GDM1 (cell line): ENCODE measurements at regions not wholly inside any gene's neighbourhood (a gene's known extent, or its start where the extent isn't known, plus 50 kb on each side); places are given as distances from the start of the nearest gene placed in this dataset.
"Not testable (repeated sequence)": the region's sequence is repeated elsewhere in the genome, so short reads cannot be mapped to it uniquely, and the experiment has no call there.

Source experiments
- DNase-seq: peaks from one replicate; lab custom pipeline; 2025; lab: John Stamatoyannopoulos, UW

GRCh38 chr17:53330756-53331155 lies 492.0 kb upstream of the KIF2B start:
- no peak for DNase-seq

GRCh38 chr17:53321651-53322050 lies 501.1 kb upstream of the KIF2B start:
- no peak for DNase-seq

GRCh38 chr17:53319947-53320346 lies 502.8 kb upstream of the KIF2B start:
- DNase-seq: no peak

GRCh38 chr17:53316988-53317387 lies 505.7 kb upstream of the KIF2B start:
- DNase-seq: no peak

- DNase-seq: no peak
Measured at GRCh38 chr17:53316073-53316472, 506.7 kb upstream of the KIF2B start.

GRCh38 chr17:53314521-53314920 lies 508.2 kb upstream of the KIF2B start:
- no peak for DNase-seq

- no peak for DNase-seq
Measured at GRCh38 chr17:53313746-53314145, 509.0 kb upstream of the KIF2B start.

GRCh38 chr17:53278466-53278865 lies 544.3 kb upstream of the KIF2B start:
- no peak for DNase-seq

- DNase-seq: no peak
Measured at GRCh38 chr17:53273126-53273525, 549.6 kb upstream of the KIF2B start.

GRCh38 chr17:53270936-53271335 lies 551.8 kb upstream of the KIF2B start:
- no peak for DNase-seq

- DNase-seq: no peak
Measured at GRCh38 chr17:53264730-53265129, 558.0 kb upstream of the KIF2B start.

- DNase-seq: no peak
Measured at GRCh38 chr17:53253956-53254597, 568.6 kb upstream of the KIF2B start.

- DNase-seq: no peak
Measured at GRCh38 chr17:53249036-53249435, 573.7 kb upstream of the KIF2B start.

- no peak for DNase-seq
Measured at GRCh38 chr17:53234138-53234537, 588.6 kb upstream of the KIF2B start.

- no peak for DNase-seq
Measured at GRCh38 chr17:53227514-53227913, 595.2 kb upstream of the KIF2B start.

- DNase-seq: no peak
Measured at GRCh38 chr17:53227111-53227510, 595.6 kb upstream of the KIF2B start.

- no peak for DNase-seq
Measured at GRCh38 chr17:53219821-53220220, 602.9 kb upstream of the KIF2B start.

GRCh38 chr17:53218723-53219122 lies 604.0 kb upstream of the KIF2B start:
- no peak for DNase-seq

- no peak for DNase-seq
Measured at GRCh38 chr17:53217311-53217710, 605.4 kb upstream of the KIF2B start.

- DNase-seq: not testable (repeated sequence)
Measured at GRCh38 chr17:53208935-53209334, 613.8 kb upstream of the KIF2B start.

- DNase-seq: no peak
Measured at GRCh38 chr17:53193044-53193443, 629.7 kb upstream of the KIF2B start.

- no peak for DNase-seq
Measured at GRCh38 chr17:53191878-53192277, 630.8 kb upstream of the KIF2B start.

GRCh38 chr17:53186001-53186400 lies 636.7 kb upstream of the KIF2B start:
- DNase-seq: no peak

- no peak for DNase-seq
Measured at GRCh38 chr17:53176629-53177028, 646.1 kb upstream of the KIF2B start.

GRCh38 chr17:53168413-53168812 lies 654.3 kb upstream of the KIF2B start:
- no peak for DNase-seq
